G401 (cell line): ENCODE measurements at regions not wholly inside any gene's neighbourhood (a gene's known extent, or its start where the extent isn't known, plus 50 kb on each side); places are given as distances from the start of the nearest gene placed in this dataset.

ENCODE experiments used
- DNase-seq: peaks from one replicate; pipeline ENCODE4 v3.0.0-alpha.2; 2015; ENCODE audit warnings: low spot score
- in situ Hi-C: cut with HindIII; loops from 2 replicates; pipeline ENCODE4 v1.10.0; 2016; ENCODE audit warnings: low sequenced_read_pairs, mixed read lengths

DNA sequence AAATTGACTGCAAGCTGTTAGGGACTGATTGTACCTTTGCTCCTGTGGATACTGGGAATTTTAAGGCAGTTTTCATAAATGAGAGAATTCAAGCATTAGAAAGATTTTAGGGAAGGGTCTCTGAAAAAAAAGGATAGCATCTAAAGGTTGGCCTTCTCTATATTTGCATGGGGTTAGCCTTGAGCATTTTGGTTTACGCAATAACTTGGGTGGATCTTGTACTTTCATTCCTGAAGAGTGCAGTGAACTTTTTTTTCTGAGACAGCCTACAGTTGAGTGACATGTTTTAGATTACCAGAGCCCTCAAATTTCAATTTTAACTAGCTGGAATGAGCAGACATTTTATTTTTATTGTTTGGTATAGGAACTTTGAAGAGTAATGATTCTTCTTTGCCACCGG lies 91.6 kb upstream of the NR3C1 start:
- peak; percentile 4 for DNase-seq
- in situ Hi-C loops, result no loop called here

DNA sequence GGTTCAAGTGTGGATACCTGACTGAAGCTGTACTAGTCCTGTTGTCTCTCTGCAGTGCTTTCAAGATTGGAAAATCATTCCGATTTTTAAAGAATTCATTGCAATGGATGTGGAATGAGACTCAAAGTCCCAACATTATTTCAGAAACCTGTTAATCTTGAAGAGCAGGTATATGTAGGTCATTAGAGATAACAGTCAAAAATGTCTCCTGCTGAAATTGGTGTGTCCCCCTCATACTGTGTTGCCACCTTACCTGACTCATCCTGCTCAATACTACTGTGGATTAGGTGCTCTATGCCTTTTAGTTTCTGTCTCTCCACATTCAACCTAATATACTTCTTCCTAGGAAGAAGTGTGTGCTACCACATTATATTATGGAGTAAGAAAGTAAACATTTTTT lies 91.1 kb upstream of the NR3C1 start:
- in situ Hi-C loops, result no loop called here
- DNase-seq, result peak; percentile 21

DNA sequence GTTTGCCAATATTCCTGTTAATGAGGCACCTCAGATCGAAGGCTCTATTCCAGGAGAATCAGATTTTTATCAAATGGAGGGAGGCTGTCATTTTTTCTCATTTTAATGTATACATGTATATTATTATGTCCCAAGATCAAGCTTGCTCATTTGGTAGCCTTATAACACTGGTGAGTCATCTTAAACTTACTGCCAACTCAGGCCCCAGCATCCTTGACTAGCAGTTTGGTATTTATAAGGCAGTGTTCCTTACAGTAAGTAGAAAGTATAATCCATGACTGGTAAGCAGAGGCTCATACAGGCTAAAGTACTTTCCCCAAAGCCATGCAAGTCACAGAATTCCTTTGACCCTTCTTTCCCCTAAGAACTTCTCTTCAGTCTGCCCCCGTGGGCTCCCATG lies 90.7 kb upstream of the NR3C1 start:
- in situ Hi-C loops, result no loop called here

GRCh38 chr5:143492783-143493182 lies 89.3 kb upstream of the NR3C1 start:
- DNase-seq, result no peak
- in situ Hi-C loops, result no loop called here

More for the DNA sequence above, 90.7 kb upstream of the NR3C1 start:
- peak; percentile 4 for DNase-seq

DNA sequence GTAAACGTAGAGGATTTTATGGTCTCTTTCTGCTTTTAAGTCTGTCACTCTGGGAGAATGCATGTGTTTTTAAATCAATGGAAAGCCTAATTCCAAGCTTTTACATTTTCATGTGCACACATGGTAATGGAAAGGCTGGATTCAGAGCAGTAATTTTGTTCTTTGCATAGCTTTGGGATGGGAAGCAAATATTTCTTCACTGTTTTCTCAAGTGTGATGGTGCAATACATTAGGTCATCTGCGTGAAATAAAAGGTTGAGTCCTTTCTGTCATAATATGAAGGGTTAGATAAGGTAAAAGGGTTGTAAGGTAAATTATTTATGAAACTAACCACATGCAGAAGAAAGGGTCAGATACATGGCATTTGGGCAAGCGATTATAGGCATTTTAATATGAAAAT lies 88.2 kb upstream of the NR3C1 start:
- no peak for DNase-seq
- in situ Hi-C loops, result no loop called here

- in situ Hi-C loops, result no loop called here
- DNase-seq, result no peak
Observed at GRCh38 chr5:143488381-143488780, 84.9 kb upstream of the NR3C1 start.

GRCh38 chr5:143484601-143485000 lies 81.1 kb upstream of the NR3C1 start:
- in situ Hi-C loops, result no loop called here
- DNase-seq, result no peak

DNA sequence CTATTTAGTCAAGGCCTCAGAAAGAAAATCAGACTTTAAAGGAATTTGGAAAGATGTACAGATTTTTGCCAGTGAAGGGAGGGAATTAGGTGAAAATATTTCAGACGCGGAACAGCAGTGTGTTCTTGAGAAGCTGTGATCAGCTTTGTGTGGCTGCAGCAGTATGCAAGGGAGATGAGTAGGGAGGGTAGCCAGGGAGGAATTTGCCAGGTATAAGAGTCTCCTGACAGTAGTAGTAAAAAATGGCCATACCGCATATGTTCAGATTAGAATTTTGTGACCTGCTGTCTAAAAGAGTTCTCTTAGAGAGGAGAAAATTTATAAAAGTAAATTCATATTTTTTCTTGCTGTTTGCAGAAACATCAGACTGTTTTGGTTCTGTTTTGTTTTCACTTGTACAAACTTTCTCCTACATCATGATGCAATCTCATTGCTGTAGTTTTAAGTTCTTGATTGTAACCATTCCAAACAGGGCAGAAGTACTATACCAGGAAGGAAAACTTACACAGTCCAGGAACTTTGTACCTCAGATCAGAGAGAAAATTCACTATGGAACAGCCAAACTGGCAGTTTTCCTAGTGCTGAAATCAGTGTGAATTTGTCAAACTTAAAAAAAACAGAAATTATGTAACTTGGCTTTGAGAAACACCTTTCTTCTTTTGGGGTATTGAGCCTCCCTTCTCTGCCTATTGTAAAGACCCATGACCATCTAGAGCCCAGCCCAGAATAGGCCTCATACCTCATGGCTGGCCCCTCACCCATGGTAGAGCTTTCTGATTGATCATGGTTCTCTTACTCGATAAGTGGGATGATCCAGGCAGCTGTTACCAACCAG lies 78.4 kb upstream of the NR3C1 start:
- no peak for DNase-seq
- in situ Hi-C loops, result no loop called here

DNA sequence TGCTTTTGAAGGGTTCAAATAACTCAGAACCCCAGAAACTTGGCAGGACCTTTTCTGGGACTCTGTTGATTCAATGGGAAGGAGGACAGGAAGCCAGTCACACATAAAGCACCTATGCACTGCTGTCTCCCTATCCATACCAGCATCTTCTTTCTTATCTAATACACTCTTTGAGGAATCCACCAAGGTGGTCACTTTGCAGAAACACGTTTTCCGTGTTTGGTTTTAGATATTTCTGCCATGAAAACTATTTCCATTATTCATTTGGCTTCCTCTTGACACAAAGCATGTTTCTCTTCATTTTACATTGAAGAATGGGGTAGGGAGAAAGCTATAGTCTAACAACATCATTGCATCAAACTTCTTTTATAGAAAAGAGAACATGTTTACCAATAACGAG lies 76.5 kb upstream of the NR3C1 start:
- DNase-seq, result no peak
- in situ Hi-C loops, result no loop called here

GRCh38 chr5:143479394-143479793 lies 75.9 kb upstream of the NR3C1 start:
- DNase-seq, result no peak
- in situ Hi-C loops, result no loop called here

DNA sequence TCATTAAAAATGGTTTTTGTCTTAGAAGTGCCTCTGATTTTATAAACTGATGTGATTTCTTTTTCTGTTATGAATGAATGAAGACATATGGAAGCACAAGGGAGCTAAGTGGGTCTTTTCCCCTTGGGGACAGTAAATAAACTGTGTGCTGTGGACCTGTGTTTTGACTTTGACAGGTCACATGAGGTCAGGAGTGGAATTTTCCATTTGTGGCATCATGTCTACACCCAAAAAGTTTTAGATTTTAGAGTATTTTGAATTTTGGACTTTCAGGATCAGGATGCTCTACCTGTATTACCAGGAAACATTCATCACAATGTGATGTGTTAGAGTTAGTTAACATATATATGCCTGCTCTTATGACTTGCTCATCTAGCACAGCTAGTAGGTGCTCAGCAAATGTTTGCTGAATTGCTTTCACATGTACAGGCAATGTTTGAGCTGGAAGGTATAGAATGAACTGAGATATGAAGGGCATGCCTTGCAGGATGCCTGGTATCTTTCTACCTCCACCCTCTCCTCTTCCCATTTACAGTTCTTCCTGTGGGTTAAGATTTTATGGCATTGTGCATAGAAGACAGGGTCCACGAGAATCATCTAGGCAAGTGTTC lies 73.2 kb upstream of the NR3C1 start:
- DNase-seq, result no peak
- in situ Hi-C loops, result no loop called here

- no peak for DNase-seq
- in situ Hi-C loops, result no loop called here
Observed at GRCh38 chr5:143474616-143475015, 71.1 kb upstream of the NR3C1 start.

DNA sequence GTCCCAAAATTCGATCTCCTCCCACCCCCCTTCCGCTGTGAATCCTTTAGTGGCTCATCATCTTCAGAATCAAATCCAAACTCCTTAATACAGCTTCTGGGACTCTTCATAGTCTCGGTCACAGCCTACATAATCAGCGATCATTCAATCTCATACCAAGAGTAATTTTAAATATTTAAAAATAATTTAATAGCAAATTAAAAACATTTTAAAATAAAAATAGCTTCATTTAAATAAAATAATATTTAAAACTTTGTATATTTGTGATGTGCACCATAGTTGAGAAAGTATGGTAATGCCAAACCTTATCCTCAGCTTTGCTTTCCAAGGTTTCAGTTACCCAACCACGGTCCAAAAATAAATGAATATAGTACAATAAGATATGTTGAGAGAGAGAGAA lies 70.0 kb upstream of the NR3C1 start:
- in situ Hi-C loops, result no loop called here
- no peak for DNase-seq

DNA sequence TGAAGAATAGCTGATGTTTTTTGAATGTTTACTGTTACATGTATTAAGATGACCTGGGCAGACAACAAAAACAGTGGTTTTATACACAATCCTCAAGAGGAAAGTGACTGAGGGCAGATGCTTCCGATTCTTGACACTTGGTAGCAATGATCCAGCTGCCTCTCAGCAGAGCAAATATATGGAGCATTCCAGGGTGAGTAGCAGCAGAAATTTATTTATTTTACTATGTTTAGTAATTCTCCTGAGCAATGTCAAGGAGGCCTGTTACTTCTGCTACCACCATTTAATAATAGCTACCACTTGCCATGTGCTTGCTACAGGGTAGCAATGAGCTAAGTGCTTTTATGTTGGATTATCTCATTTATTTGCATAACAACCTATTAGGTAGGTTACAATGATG lies 69.1 kb upstream of the NR3C1 start:
- in situ Hi-C loops, result no loop called here
- DNase-seq, result no peak

- DNase-seq, result no peak
Observed at GRCh38 chr5:143471666-143472464, 68.4 kb upstream of the NR3C1 start.

GRCh38 chr5:143471041-143471509 lies 67.6 kb upstream of the NR3C1 start:
- in situ Hi-C loops, result no loop called here
- no peak for DNase-seq

More at GRCh38 chr5:143471666-143472464, 68.4 kb upstream of the NR3C1 start:
- in situ Hi-C loops, result no loop called here

GRCh38 chr5:143470120-143470519 lies 66.6 kb upstream of the NR3C1 start:
- in situ Hi-C loops, result no loop called here
- no peak for DNase-seq

GRCh38 chr5:143469125-143469524 lies 65.6 kb upstream of the NR3C1 start:
- DNase-seq, result no peak
- in situ Hi-C loops, result no loop called here

- in situ Hi-C loops, result no loop called here
- no peak for DNase-seq
Observed at GRCh38 chr5:143466632-143467031, 63.1 kb upstream of the NR3C1 start.
